Gastrocnemius medialis (tissue), 4 donors: ENCODE measurements at regions not wholly inside any gene's neighbourhood (a gene's known extent, or its start where the extent isn't known, plus 50 kb on each side); places are given as distances from the start of the nearest gene placed in this dataset.

Experiments used
- POLR2A ChIP-seq, 2 donors: fragments of 450-650 bp; IDR thresholded peaks; one replicate each; pipeline ENCODE4 v1.6.1; 2017; ENCODE audit warnings: antibody characterized with exemption in 2 of 2, mild to moderate bottlenecking in 2 of 2, moderate library complexity in 2 of 2
- TF ChIP-seq, protein P1 (sequence below), 5 experiments: fragments of 450-650 bp in 3 of 5; fragments of 200-600 bp in 2 of 5; sonication (generic) in 2 of 5; IDR thresholded peaks in 4 of 5; conservative IDR thresholded peaks in 1 of 5; 1 replicate in 4 of 5; 2 replicates in 1 of 5; pipeline ENCODE4 v1.5.1; 2016 to 2019; ENCODE audit warnings: antibody characterized with exemption in 5 of 5, mild to moderate bottlenecking in 3 of 5, moderate library complexity in 3 of 5

DNA sequence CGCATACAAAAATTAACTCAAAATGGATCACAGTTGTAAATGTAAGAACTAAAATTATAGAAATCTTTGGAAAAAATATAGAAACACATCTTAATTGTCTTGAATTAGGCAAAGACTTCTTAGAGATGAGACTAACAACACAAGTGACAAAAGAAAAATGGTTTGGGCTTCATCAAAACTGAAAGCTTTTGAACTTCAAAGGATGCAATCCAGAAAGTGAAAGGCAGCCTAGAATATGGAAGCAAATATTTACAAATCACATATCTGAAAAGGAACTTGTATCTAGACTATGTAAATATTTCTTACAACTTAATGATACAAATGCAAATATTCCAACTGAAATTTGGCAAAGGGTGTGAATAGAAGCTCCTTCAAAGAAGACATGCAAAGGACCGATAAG lies 582.8 kb upstream of the ZEB2 start:
- TF ChIP-seq, protein P1, sequence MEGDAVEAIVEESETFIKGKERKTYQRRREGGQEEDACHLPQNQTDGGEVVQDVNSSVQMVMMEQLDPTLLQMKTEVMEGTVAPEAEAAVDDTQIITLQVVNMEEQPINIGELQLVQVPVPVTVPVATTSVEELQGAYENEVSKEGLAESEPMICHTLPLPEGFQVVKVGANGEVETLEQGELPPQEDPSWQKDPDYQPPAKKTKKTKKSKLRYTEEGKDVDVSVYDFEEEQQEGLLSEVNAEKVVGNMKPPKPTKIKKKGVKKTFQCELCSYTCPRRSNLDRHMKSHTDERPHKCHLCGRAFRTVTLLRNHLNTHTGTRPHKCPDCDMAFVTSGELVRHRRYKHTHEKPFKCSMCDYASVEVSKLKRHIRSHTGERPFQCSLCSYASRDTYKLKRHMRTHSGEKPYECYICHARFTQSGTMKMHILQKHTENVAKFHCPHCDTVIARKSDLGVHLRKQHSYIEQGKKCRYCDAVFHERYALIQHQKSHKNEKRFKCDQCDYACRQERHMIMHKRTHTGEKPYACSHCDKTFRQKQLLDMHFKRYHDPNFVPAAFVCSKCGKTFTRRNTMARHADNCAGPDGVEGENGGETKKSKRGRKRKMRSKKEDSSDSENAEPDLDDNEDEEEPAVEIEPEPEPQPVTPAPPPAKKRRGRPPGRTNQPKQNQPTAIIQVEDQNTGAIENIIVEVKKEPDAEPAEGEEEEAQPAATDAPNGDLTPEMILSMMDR (IDR thresholded peaks at IDR 0.05 in 4 of 5, conservative IDR thresholded peaks at IDR 0.05 in 1 of 5): no peak
- no peak for TF ChIP-seq POLR2A (IDR thresholded peaks at IDR 0.05)
